ENCODE measurements at regions not wholly inside any gene's neighbourhood (a gene's known extent, or its start where the extent isn't known, plus 50 kb on each side); places are given as distances from the start of the nearest gene placed in this dataset.
"Not testable (repeated sequence)": the region's sequence is repeated elsewhere in the genome, so short reads cannot be mapped to it uniquely, and the experiment has no call there.

GRCh38 chr5:101036778-101037177, 133.7 kb upstream of the ST8SIA4 start:
- ATAC-seq (ENCODE audit: low FRiP score), result no peak

GRCh38 chr5:101035425-101035824, 132.3 kb upstream of the ST8SIA4 start:
- DNase-seq (ENCODE audit: low spot score), result no peak
- ATAC-seq (ENCODE audit: low FRiP score), result no peak

More at GRCh38 chr5:101036778-101037177, 133.7 kb upstream of the ST8SIA4 start:
- TF ChIP-seq CTCF (IDR thresholded peaks at IDR 0.05), result no peak
- no peak for DNase-seq (ENCODE audit: low spot score)

DNA sequence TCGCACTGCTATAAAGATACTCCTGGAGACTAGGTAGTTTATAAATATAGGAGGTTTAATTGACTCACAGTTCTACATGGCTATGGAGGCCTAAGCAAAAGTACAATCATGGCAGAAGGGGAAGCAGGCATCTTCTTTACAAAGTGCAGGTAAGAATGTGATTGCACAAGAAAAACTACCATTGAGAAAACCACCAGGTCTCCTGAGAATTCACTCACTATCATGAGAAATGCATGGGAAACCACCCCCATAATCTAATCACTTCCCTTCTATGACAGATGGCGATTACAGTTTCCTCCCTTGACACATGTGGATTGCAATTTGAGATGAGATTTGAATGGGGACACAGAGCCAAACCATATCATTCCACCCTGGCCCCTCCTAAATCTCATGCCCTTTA, 121.2 kb upstream of the ST8SIA4 start:
- TF ChIP-seq CTCF (IDR thresholded peaks at IDR 0.05), result no peak
- ATAC-seq (ENCODE audit: low FRiP score), result no peak
- DNase-seq (ENCODE audit: low spot score), result no peak

More at GRCh38 chr5:101035425-101035824, 132.3 kb upstream of the ST8SIA4 start:
- no peak for TF ChIP-seq CTCF (IDR thresholded peaks at IDR 0.05)

- TF ChIP-seq CTCF (IDR thresholded peaks at IDR 0.05), result no peak
- ATAC-seq (ENCODE audit: low FRiP score), result no peak
- DNase-seq (ENCODE audit: low spot score), result no peak
Measured at GRCh38 chr5:101018299-101018698, 115.2 kb upstream of the ST8SIA4 start.

DNA sequence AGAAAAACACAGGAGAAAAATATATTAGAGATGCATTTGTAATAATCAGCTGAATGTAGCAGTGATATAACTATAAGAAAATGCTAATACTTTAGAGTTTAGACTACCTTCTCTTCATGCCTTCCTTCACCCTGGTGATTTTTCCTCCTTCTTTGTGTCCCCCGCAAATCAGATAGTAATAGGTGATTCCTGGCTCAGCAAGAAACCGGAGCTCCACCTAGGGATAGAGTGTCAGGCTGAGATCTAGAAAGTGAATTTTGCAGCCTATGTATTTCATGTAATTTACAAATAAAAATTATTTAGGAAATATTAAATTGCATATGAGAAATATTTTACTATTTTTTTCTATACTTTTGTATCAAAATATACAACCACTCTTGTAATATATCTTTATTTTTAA, 109.8 kb upstream of the ST8SIA4 start:
- ATAC-seq (ENCODE audit: low FRiP score), result no peak
- DNase-seq (ENCODE audit: low spot score), result no peak
- TF ChIP-seq CTCF (IDR thresholded peaks at IDR 0.05), result no peak

DNA sequence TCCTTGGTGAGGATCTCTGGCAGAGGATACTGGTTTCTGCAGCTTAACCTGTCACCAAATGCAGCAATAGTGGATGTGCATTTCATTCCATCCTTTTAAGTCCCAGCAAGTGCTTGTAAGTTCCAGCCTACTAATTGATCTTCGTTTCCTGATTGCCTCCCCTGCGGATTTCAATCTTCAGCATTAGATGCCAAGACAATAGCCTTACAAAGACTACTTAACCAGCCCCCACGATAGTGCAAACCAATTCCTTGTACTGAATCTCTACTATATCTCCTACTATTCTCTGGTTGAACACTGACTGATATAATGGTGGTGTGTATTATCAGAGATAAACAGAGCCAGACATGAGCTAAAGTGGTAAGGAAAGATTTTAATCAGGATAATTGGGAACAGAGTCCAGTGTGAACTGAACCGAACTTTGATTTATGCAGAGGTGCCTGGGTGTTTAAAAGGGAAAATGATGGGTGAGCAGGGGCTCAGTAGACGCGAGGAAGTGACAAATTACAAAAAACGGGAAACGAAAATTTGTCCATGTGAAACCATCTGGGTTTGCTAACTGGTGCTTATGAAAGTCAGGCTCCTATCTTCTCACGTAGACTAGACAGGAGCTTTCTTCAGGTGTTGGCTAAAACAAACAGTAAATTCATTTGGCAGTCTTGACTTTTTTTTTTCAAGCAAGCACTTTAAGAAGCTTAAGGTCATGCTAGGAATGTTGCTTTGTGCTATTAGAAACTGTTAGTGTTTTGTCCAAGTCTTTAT, 106.9 kb upstream of the ST8SIA4 start:
- no peak for TF ChIP-seq CTCF (IDR thresholded peaks at IDR 0.05)
- ATAC-seq (ENCODE audit: low FRiP score), result no peak
- DNase-seq (ENCODE audit: low spot score), result no peak

- ATAC-seq (ENCODE audit: low FRiP score) (no peak), DNase-seq (ENCODE audit: low spot score) (no peak)
- TF ChIP-seq CTCF (IDR thresholded peaks at IDR 0.05), result no peak
Measured at GRCh38 chr5:100992354-100992753, 89.3 kb upstream of the ST8SIA4 start.

- not testable (repeated sequence) for DNase-seq (ENCODE audit: low spot score); ATAC-seq (ENCODE audit: low FRiP score)
Measured at GRCh38 chr5:100983601-100984000, 80.5 kb upstream of the ST8SIA4 start.
